Tibial nerve (tissue), 3 donors: ENCODE measurements at regions not wholly inside any gene's neighbourhood (a gene's known extent, or its start where the extent isn't known, plus 50 kb on each side); places are given as distances from the start of the nearest gene placed in this dataset.
"Not testable (repeated sequence)": the region's sequence is repeated elsewhere in the genome, so short reads cannot be mapped to it uniquely, and the experiment has no call there.

ENCODE experiments used
- POLR2A ChIP-seq, 2 donors: fragments of 450-650 bp; IDR thresholded peaks; one replicate each; pipeline ENCODE4 v1.6.1; 2017; ENCODE audit warnings: antibody characterized with exemption in 2 of 2, mild to moderate bottlenecking in 2 of 2, moderate library complexity in 2 of 2
- TF ChIP-seq, protein P1 (sequence below), 5 experiments: fragments of 200-600 bp in 3 of 5; fragments of 450-650 bp in 2 of 5; sonication (generic) in 3 of 5; IDR thresholded peaks; one replicate each; pipeline ENCODE4 v1.5.1; 2016 to 2019; ENCODE audit warnings: antibody characterized with exemption in 5 of 5, mild to moderate bottlenecking in 3 of 5, moderate library complexity in 2 of 5

DNA sequence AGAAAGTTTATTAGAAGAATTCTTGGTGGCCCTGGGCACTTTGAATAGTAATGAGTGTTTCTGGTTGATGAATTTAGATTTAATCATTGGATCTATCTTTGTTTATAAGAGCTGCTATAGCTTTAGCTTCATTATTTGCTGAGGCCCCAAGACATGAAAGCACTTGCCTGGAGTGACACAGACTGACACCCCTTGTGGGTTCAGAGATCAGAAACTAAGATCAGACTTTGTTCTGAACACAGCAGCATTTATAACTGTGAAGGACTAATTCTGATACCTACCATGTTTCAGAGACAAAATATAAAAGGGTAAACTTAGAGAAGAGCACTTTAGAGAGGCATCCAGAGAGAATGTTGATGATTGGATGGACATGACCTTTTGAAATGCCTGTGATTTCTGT, 199.9 kb upstream of the PLGLB2 start:
- TF ChIP-seq, protein P1, sequence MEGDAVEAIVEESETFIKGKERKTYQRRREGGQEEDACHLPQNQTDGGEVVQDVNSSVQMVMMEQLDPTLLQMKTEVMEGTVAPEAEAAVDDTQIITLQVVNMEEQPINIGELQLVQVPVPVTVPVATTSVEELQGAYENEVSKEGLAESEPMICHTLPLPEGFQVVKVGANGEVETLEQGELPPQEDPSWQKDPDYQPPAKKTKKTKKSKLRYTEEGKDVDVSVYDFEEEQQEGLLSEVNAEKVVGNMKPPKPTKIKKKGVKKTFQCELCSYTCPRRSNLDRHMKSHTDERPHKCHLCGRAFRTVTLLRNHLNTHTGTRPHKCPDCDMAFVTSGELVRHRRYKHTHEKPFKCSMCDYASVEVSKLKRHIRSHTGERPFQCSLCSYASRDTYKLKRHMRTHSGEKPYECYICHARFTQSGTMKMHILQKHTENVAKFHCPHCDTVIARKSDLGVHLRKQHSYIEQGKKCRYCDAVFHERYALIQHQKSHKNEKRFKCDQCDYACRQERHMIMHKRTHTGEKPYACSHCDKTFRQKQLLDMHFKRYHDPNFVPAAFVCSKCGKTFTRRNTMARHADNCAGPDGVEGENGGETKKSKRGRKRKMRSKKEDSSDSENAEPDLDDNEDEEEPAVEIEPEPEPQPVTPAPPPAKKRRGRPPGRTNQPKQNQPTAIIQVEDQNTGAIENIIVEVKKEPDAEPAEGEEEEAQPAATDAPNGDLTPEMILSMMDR (IDR thresholded peaks at IDR 0.05) = not testable (repeated sequence)
- TF ChIP-seq POLR2A (IDR thresholded peaks at IDR 0.05) = not testable (repeated sequence)
